GM12874 (cell line): ENCODE measurements at regions not wholly inside any gene's neighbourhood (a gene's known extent, or its start where the extent isn't known, plus 50 kb on each side); places are given as distances from the start of the nearest gene placed in this dataset.

Experiments used
- TF ChIP-seq, protein P1 (sequence below): IDR thresholded peaks from 2 replicates; pipeline ENCODE4 v1.5.1; 2011; ENCODE audit warnings: low read depth, mild to moderate bottlenecking, control low read depth, low read length, moderate library complexity; ENCODE audit not compliant: insufficient read depth

DNA sequence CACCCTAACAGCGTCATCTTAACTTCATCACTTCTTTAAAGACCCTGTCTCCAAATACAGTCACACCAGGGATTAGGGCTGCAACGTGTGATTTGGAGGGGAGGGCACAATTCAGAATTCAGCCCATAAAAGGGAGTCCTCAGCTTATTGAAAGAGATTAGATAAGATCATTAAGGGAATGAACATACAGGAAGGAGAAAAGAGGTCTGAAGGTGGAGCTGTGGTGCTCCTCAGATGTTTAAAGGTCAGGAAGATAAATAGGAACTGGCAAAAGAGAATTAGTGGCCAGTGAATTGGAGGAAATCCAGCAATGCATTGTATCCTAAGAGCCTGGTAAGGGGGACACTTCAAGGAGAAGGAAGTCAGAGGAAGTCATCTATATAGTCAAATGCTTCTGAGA is 113.5 kb downstream of the PROX1 start:
- TF ChIP-seq, protein P1, sequence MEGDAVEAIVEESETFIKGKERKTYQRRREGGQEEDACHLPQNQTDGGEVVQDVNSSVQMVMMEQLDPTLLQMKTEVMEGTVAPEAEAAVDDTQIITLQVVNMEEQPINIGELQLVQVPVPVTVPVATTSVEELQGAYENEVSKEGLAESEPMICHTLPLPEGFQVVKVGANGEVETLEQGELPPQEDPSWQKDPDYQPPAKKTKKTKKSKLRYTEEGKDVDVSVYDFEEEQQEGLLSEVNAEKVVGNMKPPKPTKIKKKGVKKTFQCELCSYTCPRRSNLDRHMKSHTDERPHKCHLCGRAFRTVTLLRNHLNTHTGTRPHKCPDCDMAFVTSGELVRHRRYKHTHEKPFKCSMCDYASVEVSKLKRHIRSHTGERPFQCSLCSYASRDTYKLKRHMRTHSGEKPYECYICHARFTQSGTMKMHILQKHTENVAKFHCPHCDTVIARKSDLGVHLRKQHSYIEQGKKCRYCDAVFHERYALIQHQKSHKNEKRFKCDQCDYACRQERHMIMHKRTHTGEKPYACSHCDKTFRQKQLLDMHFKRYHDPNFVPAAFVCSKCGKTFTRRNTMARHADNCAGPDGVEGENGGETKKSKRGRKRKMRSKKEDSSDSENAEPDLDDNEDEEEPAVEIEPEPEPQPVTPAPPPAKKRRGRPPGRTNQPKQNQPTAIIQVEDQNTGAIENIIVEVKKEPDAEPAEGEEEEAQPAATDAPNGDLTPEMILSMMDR = no peak

DNA sequence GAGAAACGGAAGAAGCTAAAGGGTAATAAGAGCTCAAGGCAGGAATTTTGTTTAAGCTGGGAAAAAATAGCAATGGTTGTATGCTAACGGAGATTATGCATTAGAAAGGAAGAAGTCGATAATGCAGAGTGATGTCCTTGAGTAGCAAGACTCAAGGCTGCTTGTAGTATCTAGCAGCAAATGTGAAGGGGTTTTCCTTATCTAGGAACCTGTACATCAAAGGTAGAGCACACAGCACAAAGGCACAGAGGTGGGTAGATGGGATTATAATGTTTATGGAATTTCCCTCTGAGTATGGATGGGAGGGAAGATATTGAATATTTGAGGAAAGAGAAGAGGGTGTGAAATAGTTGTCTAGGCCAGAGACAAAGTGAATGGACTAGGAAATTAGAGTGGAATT is 114.1 kb downstream of the PROX1 start:
- TF ChIP-seq, protein P1 = no peak

DNA sequence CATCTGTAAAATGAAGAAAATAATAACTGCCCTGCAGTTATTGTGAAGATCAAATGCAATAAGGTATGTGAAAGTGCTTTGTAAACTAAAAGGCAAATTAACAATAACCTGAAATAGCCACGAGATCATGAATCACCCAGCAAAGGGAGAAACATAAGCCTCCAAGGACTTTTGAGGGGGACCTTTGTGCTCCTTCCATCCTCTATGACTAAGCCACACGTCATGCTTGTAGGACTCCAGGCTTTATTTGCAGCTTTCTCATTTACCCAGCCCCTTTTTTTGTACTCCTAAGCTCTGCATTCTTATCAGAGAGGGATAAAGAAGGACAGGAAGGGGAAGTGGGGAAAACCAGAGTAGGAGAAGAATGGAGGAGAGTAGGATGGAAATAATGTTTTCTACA is 115.1 kb downstream of the PROX1 start:
- TF ChIP-seq, protein P1 = no peak

DNA sequence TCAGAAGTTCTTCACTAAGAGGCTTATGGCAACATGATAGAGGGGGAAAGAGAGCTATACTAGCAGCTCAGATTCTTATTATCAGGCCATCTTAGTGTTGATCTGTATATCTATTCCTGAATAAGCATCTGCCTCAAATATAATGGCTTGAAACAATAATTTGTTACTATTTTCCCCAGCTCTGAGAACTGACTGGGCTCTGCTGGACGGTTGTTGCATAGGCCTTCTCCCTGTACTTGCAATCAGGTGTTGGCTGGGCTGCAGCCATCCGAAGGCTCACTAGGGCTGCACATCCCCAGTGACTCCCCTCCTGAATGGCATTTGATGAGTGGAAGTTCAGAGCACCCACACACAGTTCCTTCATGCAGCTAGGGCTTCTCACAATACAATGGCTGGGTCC is 116.0 kb downstream of the PROX1 start:
- TF ChIP-seq, protein P1 = no peak

DNA sequence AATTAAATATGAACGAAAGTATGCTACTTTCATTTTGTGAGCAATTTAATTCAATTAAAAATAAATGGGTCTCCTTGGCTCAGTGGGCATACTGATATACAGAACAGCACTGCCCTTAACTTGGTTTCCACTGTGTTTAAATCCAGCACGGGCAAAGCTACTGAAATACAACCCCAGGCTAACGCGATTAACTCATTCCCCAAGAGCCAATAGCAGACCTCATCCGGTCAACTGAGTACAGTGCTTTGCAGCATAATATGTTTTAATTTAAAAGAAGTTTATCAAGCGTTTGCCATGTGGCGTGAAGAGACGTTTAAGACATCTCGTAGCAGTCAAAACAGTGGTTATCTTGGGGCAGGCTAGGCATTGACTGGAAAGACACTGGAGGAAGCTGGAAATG is 118.6 kb downstream of the PROX1 start:
- TF ChIP-seq, protein P1 = no peak

DNA sequence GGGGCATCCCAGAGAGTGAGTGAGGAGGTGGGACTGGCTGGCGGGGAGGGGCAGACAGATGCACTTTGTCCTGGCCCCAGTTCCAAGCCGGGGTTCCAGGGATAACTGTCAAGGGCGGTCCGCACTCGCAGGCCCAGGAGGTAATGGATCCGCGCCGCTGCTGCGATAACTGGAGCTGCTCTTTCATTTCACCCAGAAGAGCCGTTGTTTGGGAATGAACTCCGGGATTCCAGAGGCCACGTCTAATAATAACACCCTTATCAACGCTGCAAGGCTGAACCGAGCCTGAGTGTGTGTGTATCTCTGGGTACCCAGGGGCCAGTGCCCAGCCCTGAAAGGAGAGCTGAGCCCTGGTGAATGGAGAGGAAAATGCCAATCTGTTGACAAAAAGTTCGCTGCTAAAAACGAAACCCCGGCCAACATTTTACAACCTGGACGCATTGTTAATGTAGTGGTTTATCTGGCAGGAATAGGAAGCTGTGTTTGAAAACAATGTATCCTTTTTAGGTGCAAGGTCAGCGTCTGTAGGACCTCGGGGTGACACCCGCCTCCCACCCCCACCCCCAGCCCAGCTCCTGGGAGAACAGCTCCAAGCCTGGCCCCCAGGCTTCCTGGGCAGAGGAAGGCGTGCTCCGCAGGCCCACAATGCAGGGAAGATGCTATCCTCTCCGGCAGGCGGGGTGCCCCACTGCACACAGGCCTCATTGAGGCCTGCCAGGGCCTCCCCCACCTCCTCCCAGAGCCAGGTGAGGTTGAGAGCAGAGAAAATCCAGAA is 119.7 kb downstream of the PROX1 start:
- TF ChIP-seq, protein P1 = no peak

DNA sequence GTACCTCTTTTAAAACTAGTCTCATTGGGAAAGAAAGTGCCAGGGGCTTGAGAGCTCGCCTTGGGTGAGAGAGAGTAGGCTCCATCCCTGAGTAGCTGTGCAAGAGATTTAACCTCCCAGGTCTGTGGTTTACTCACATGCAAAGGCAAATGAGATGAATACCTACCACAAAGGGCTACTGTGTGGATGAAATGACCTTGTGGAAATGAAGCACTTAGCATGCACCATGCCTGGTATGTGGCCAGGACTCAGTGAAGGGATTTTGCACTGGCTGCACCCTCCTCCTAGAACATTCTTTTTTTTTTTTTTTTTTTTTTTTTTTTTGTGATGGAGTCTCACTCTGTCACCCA is 120.3 kb downstream of the PROX1 start:
- TF ChIP-seq, protein P1 = no peak
